ENCODE measurements at regions not wholly inside any gene's neighbourhood (a gene's known extent, or its start where the extent isn't known, plus 50 kb on each side); places are given as distances from the start of the nearest gene placed in this dataset.

GRCh38 chr7:41084381-41084780 is 618.5 kb downstream of the INHBA start:
- Histone ChIP-seq H3K27me3 (ENCODE audit: control insufficient read depth in 1 of 2, insufficient read depth in 1 of 2, low read length in 2 of 2) (no peaks in the 10 kb centered on the region), H3K79me1 (replicated peaks; ENCODE audit: low read length, poor library complexity, severe bottlenecking) (no peaks in the 10 kb centered on the region), H3K9ac (ENCODE audit: low read length) (no peak overlapping the region), H3K4ac (ENCODE audit: low read depth in 1 of 2, low read length in 2 of 2) (no peak overlapping the region), H3K4me1 (ENCODE audit: control insufficient read depth, insufficient read depth, low read depth, low read length) (peaks cover 2% of the 10 kb centered on the region), H3K9me3 (ENCODE audit: control insufficient read depth, low read length) (peaks cover 4% of the 10 kb centered on the region), H2BK120ac (ENCODE audit: low read depth, low read length) (no peak overlapping the region), H2BK12ac (ENCODE audit: low read length in 2 of 2) (no peak overlapping the region), H3K18ac (ENCODE audit: low read depth in 1 of 2, low read length in 2 of 2) (no peak overlapping the region), H2AFZ (ENCODE audit: low read depth, low read length) (no peak overlapping the region), H3K27ac (ENCODE audit: low read length, poor library complexity, severe bottlenecking) (no peak overlapping the region), H4K8ac (ENCODE audit: low read length) (no peak overlapping the region), H3K36me3 (ENCODE audit: control insufficient read depth in 1 of 2, insufficient read depth in 2 of 2, low read depth in 1 of 2, low read length in 2 of 2) (no peaks in the 10 kb centered on the region), H2BK5ac (ENCODE audit: low read depth, low read length, poor library complexity, severe bottlenecking) (no peak overlapping the region), H2AK5ac (ENCODE audit: low read length, severe bottlenecking) (no peak overlapping the region), H3K23ac (ENCODE audit: low read length in 2 of 2) (no peak overlapping the region), H3K14ac (ENCODE audit: low read length in 2 of 2) (no peak overlapping the region), H2BK15ac (ENCODE audit: low read depth, poor library complexity, severe bottlenecking) (no peak overlapping the region), H4K91ac (ENCODE audit: low read length) (no peak overlapping the region), H3K4me3 (ENCODE audit: insufficient read depth in 1 of 2, low read depth in 1 of 2, low read length in 2 of 2) (no peak overlapping the region), H3K4me2 (ENCODE audit: low read length, poor library complexity, severe bottlenecking) (no peak overlapping the region)
- no peak for DNase-seq
- 50% methylated on average over 1 of the region's 2 CpGs for WGBS

GRCh38 chr7:41069635-41070034 is 633.3 kb downstream of the INHBA start:
- H4K8ac ChIP-seq (ENCODE audit: low read length): no peak overlapping the region
- no peak overlapping the region for H2BK15ac ChIP-seq (ENCODE audit: low read depth, poor library complexity, severe bottlenecking)
- DNase-seq: no peak
- no peak overlapping the region for H3K9ac ChIP-seq (ENCODE audit: low read length)
- H3K14ac ChIP-seq (ENCODE audit: low read length in 2 of 2): no peak overlapping the region
- no peaks in the 10 kb centered on the region for H3K9me3 ChIP-seq (ENCODE audit: control insufficient read depth, low read length)
- no peak overlapping the region for H2AFZ ChIP-seq (ENCODE audit: low read depth, low read length)
- 100% methylated on average over 3 of the region's 3 CpGs for WGBS
- no peak overlapping the region for H2AK5ac ChIP-seq (ENCODE audit: low read length, severe bottlenecking)
- no peak overlapping the region for H3K18ac ChIP-seq (ENCODE audit: low read depth in 1 of 2, low read length in 2 of 2)
- no peak overlapping the region for H4K91ac ChIP-seq (ENCODE audit: low read length)
- no peak overlapping the region for H3K23ac ChIP-seq (ENCODE audit: low read length in 2 of 2)
- H3K4me2 ChIP-seq (ENCODE audit: low read length, poor library complexity, severe bottlenecking): no peak overlapping the region
- no peak overlapping the region for H2BK5ac ChIP-seq (ENCODE audit: low read depth, low read length, poor library complexity, severe bottlenecking)
- no peaks in the 10 kb centered on the region for H3K4me1 ChIP-seq (ENCODE audit: control insufficient read depth, insufficient read depth, low read depth, low read length)
- H3K27ac ChIP-seq (ENCODE audit: low read length, poor library complexity, severe bottlenecking): no peak overlapping the region
- no peak overlapping the region for H3K4ac ChIP-seq (ENCODE audit: low read depth in 1 of 2, low read length in 2 of 2)
- no peaks in the 10 kb centered on the region for H3K27me3 ChIP-seq (ENCODE audit: control insufficient read depth in 1 of 2, insufficient read depth in 1 of 2, low read length in 2 of 2)
- H2BK12ac ChIP-seq (ENCODE audit: low read length in 2 of 2): no peak overlapping the region
- no peaks in the 10 kb centered on the region for H3K36me3 ChIP-seq (ENCODE audit: control insufficient read depth in 1 of 2, insufficient read depth in 2 of 2, low read depth in 1 of 2, low read length in 2 of 2)
- H3K79me1 ChIP-seq (replicated peaks; ENCODE audit: low read length, poor library complexity, severe bottlenecking): no peaks in the 10 kb centered on the region
- H2BK120ac ChIP-seq (ENCODE audit: low read depth, low read length): no peak overlapping the region
- no peak overlapping the region for H3K4me3 ChIP-seq (ENCODE audit: insufficient read depth in 1 of 2, low read depth in 1 of 2, low read length in 2 of 2)

GRCh38 chr7:41067576-41067975 is 635.3 kb downstream of the INHBA start:
- H4K8ac ChIP-seq (ENCODE audit: low read length): no peak overlapping the region
- no peak overlapping the region for H3K4ac ChIP-seq (ENCODE audit: low read depth in 1 of 2, low read length in 2 of 2)
- H3K4me1 ChIP-seq (ENCODE audit: control insufficient read depth, insufficient read depth, low read depth, low read length): no peaks in the 10 kb centered on the region
- no peaks in the 10 kb centered on the region for H3K9me3 ChIP-seq (ENCODE audit: control insufficient read depth, low read length)
- DNase-seq: no peak
- H2AFZ ChIP-seq (ENCODE audit: low read depth, low read length): no peak overlapping the region
- H3K79me1 ChIP-seq (replicated peaks; ENCODE audit: low read length, poor library complexity, severe bottlenecking): no peaks in the 10 kb centered on the region
- no peak overlapping the region for H3K27ac ChIP-seq (ENCODE audit: low read length, poor library complexity, severe bottlenecking)
- H2BK5ac ChIP-seq (ENCODE audit: low read depth, low read length, poor library complexity, severe bottlenecking): no peak overlapping the region
- no CpG with 5 or more reads among the region's 1 CpG for WGBS
- no peaks in the 10 kb centered on the region for H3K27me3 ChIP-seq (ENCODE audit: control insufficient read depth in 1 of 2, insufficient read depth in 1 of 2, low read length in 2 of 2)
- H3K9ac ChIP-seq (ENCODE audit: low read length): no peak overlapping the region
- no peaks in the 10 kb centered on the region for H3K36me3 ChIP-seq (ENCODE audit: control insufficient read depth in 1 of 2, insufficient read depth in 2 of 2, low read depth in 1 of 2, low read length in 2 of 2)
- H2BK120ac ChIP-seq (ENCODE audit: low read depth, low read length): no peak overlapping the region
- H3K23ac ChIP-seq (ENCODE audit: low read length in 2 of 2): no peak overlapping the region
- H3K4me3 ChIP-seq (ENCODE audit: insufficient read depth in 1 of 2, low read depth in 1 of 2, low read length in 2 of 2): no peak overlapping the region
- H3K18ac ChIP-seq (ENCODE audit: low read depth in 1 of 2, low read length in 2 of 2): no peak overlapping the region
- H2BK12ac ChIP-seq (ENCODE audit: low read length in 2 of 2): no peak overlapping the region
- no peak overlapping the region for H3K4me2 ChIP-seq (ENCODE audit: low read length, poor library complexity, severe bottlenecking)
- H2BK15ac ChIP-seq (ENCODE audit: low read depth, poor library complexity, severe bottlenecking): no peak overlapping the region
- H2AK5ac ChIP-seq (ENCODE audit: low read length, severe bottlenecking): no peak overlapping the region
- H3K14ac ChIP-seq (ENCODE audit: low read length in 2 of 2): no peak overlapping the region
- H4K91ac ChIP-seq (ENCODE audit: low read length): no peak overlapping the region

- H3K4me1 ChIP-seq (ENCODE audit: control insufficient read depth, insufficient read depth, low read depth, low read length): no peaks in the 10 kb centered on the region
- no peak overlapping the region for H4K8ac ChIP-seq (ENCODE audit: low read length)
- H2AFZ ChIP-seq (ENCODE audit: low read depth, low read length): no peak overlapping the region
- no peak overlapping the region for H2AK5ac ChIP-seq (ENCODE audit: low read length, severe bottlenecking)
- H3K18ac ChIP-seq (ENCODE audit: low read depth in 1 of 2, low read length in 2 of 2): no peak overlapping the region
- no peak overlapping the region for H3K4me3 ChIP-seq (ENCODE audit: insufficient read depth in 1 of 2, low read depth in 1 of 2, low read length in 2 of 2)
- no peak overlapping the region for H3K4me2 ChIP-seq (ENCODE audit: low read length, poor library complexity, severe bottlenecking)
- 100% methylated on average over 4 of the region's 4 CpGs for WGBS
- H2BK120ac ChIP-seq (ENCODE audit: low read depth, low read length): no peak overlapping the region
- no peak overlapping the region for H3K14ac ChIP-seq (ENCODE audit: low read length in 2 of 2)
- H3K79me1 ChIP-seq (replicated peaks; ENCODE audit: low read length, poor library complexity, severe bottlenecking): no peaks in the 10 kb centered on the region
- H3K36me3 ChIP-seq (ENCODE audit: control insufficient read depth in 1 of 2, insufficient read depth in 2 of 2, low read depth in 1 of 2, low read length in 2 of 2): no peaks in the 10 kb centered on the region
- H3K9ac ChIP-seq (ENCODE audit: low read length): no peak overlapping the region
- no peaks in the 10 kb centered on the region for H3K9me3 ChIP-seq (ENCODE audit: control insufficient read depth, low read length)
- H4K91ac ChIP-seq (ENCODE audit: low read length): no peak overlapping the region
- no peak overlapping the region for H2BK12ac ChIP-seq (ENCODE audit: low read length in 2 of 2)
- H3K23ac ChIP-seq (ENCODE audit: low read length in 2 of 2): no peak overlapping the region
- H3K27me3 ChIP-seq (ENCODE audit: control insufficient read depth in 1 of 2, insufficient read depth in 1 of 2, low read length in 2 of 2): no peaks in the 10 kb centered on the region
- DNase-seq: no peak
- H3K27ac ChIP-seq (ENCODE audit: low read length, poor library complexity, severe bottlenecking): no peak overlapping the region
- no peak overlapping the region for H3K4ac ChIP-seq (ENCODE audit: low read depth in 1 of 2, low read length in 2 of 2)
- no peak overlapping the region for H2BK5ac ChIP-seq (ENCODE audit: low read depth, low read length, poor library complexity, severe bottlenecking)
- H2BK15ac ChIP-seq (ENCODE audit: low read depth, poor library complexity, severe bottlenecking): no peak overlapping the region
These were observed 637.2 kb downstream of the INHBA start for GRCh38 chr7:41065663-41066062.

All from mesenchymal stem cell (in vitro differentiated cells and primary cell).